H1 (cell line): ENCODE measurements at regions not wholly inside any gene's neighbourhood (a gene's known extent, or its start where the extent isn't known, plus 50 kb on each side); places are given as distances from the start of the nearest gene placed in this dataset.

Experiments used
- CTCF ChIA-PET: fragments of 300-600 bp; sonication (Branson Sonifier 250); formaldehyde crosslinking; loops from one replicate; lab custom pipeline; 2021; ENCODE audit not compliant: partially characterized antibody; lab: Charles Lee
- POLR2A ChIA-PET: fragments of 300-600 bp; sonication (Branson Sonifier 250); formaldehyde crosslinking; loops from one replicate; lab custom pipeline; 2021; ENCODE audit warnings: inconsistent platforms; ENCODE audit not compliant: partially characterized antibody; lab: Charles Lee
- DNase-seq, 2 experiments: peaks; one replicate each; pipeline versions ENCODE4 v3.0.0 to v3.0.0-alpha.2; 2010 to 2022; ENCODE audit warnings: low spot score in 2 of 2, low read depth in 1 of 2, mixed read lengths in 1 of 2
- FAIRE-seq: peaks from 2 replicates; lab custom pipeline; 2011; peaks lifted over from hg19 to GRCh38; lab: Jason Lieb, UNC
- H2AFZ ChIP-seq: 2 replicates; pipeline ENCODE4 v1.8.1; 2012; ENCODE audit warnings: low read length, inconsistent platforms
- H2AK5ac ChIP-seq: 2 replicates; pipeline ENCODE4 v1.6.1; 2013; ENCODE audit warnings: low read depth, low read length
- H2BK120ac ChIP-seq: replicated peaks from 2 replicates; pipeline ENCODE3; 2013; ENCODE audit warnings: low read depth, low read length, inconsistent platforms
- H2BK12ac ChIP-seq: 2 replicates; pipeline ENCODE4 v1.6.1; 2013; ENCODE audit warnings: low read depth, low read length
- H2BK15ac ChIP-seq: 2 replicates; pipeline ENCODE4 v1.6.1; 2013; ENCODE audit warnings: low read length
- H2BK20ac ChIP-seq: 2 replicates; pipeline ENCODE4 v1.6.1; 2013; ENCODE audit warnings: low read length
- H2BK5ac ChIP-seq: 2 replicates; pipeline ENCODE4 v1.6.1; 2013; ENCODE audit warnings: low read depth, low read length
- H3K14ac ChIP-seq: 2 replicates; pipeline ENCODE4 v1.6.1; 2013; ENCODE audit warnings: inconsistent platforms; ENCODE audit not compliant: insufficient read length
- H3K18ac ChIP-seq: 2 replicates; pipeline ENCODE4 v1.6.1; 2013; ENCODE audit warnings: low read length; ENCODE audit errors: extremely low read depth
- H3K23ac ChIP-seq: 2 replicates; pipeline ENCODE4 v1.6.1; 2013; ENCODE audit warnings: inconsistent platforms; ENCODE audit not compliant: insufficient read length
- H3K23me2 ChIP-seq: 2 replicates; pipeline ENCODE4 v1.6.1; 2013; ENCODE audit warnings: low read depth, low read length
- H3K27ac ChIP-seq: 2 replicates; pipeline ENCODE4 v1.6.1; 2011; ENCODE audit warnings: low read depth, low read length, inconsistent platforms
- H3K27me3 ChIP-seq, 4 experiments: replicated peaks in 1 of 4; 1 replicate in 1 of 4; 2 replicates in 3 of 4; pipeline versions ENCODE4 v1.6.1 to v1.8.1; 2011 to 2013; ENCODE audit warnings: low read length in 3 of 4, mild to moderate bottlenecking in 3 of 4, inconsistent platforms in 2 of 4, mixed read lengths in 2 of 4, moderate library complexity in 1 of 4; ENCODE audit not compliant: control insufficient read depth in 3 of 4, insufficient read depth in 3 of 4; ENCODE audit errors: extremely low read depth in 1 of 4
- H3K36me3 ChIP-seq, 4 experiments: 2 replicates each; pipeline versions ENCODE4 v1.6.1 to v1.8.1; 2011 to 2013; ENCODE audit warnings: mild to moderate bottlenecking in 4 of 4, low read length in 3 of 4, moderate library complexity in 2 of 4, control low read depth in 1 of 4, inconsistent platforms in 1 of 4; ENCODE audit not compliant: insufficient read depth in 4 of 4, control insufficient read depth in 2 of 4
- H3K4ac ChIP-seq: replicated peaks from 2 replicates; pipeline ENCODE3; 2013; ENCODE audit warnings: low read length, low read depth, mixed read lengths, inconsistent platforms; ENCODE audit not compliant: insufficient read length
- H3K4me1 ChIP-seq, 4 experiments: replicated peaks in 1 of 4; 1 replicate in 1 of 4; 2 replicates in 3 of 4; pipeline versions ENCODE4 v1.6.1 to v1.8.1; 2011 to 2013; ENCODE audit warnings: low read length in 3 of 4, inconsistent platforms in 2 of 4, mixed read lengths in 1 of 4; ENCODE audit not compliant: insufficient read depth in 4 of 4, control insufficient read depth in 3 of 4
- H3K4me2 ChIP-seq, 2 experiments: 2 replicates each; pipeline versions ENCODE4 v1.6.1 to v1.8.1; 2011 to 2013; ENCODE audit warnings: low read depth in 2 of 2, low read length in 2 of 2, control low read depth in 1 of 2, inconsistent platforms in 1 of 2, mild to moderate bottlenecking in 1 of 2; ENCODE audit not compliant: insufficient read depth in 1 of 2
- H3K4me3 ChIP-seq, 4 experiments: fragments of 200-600, 300-600 bp in 1 of 4; sonication (generic), shearing (Covaris generic), sonication (Bioruptor Twin) in 1 of 4; 2 replicates each; pipeline versions ENCODE4 v1.5.1 to v1.8.1; 2011 to 2016; ENCODE audit warnings: low read length in 4 of 4, low read depth in 3 of 4, control low read depth in 2 of 4, inconsistent platforms in 2 of 4, mild to moderate bottlenecking in 2 of 4, mixed read lengths in 1 of 4, moderate library complexity in 1 of 4; ENCODE audit not compliant: insufficient read depth in 2 of 4; ENCODE audit errors: extremely low read depth in 1 of 4
- H3K56ac ChIP-seq: replicated peaks from 2 replicates; pipeline ENCODE3; 2013; ENCODE audit warnings: low read depth, mild to moderate bottlenecking, mixed read lengths, low read length, inconsistent platforms; ENCODE audit not compliant: insufficient read length
- H3K79me1 ChIP-seq: 2 replicates; pipeline ENCODE4 v1.6.1; 2013; ENCODE audit warnings: low read depth, low read length, control low read depth
- H3K79me2 ChIP-seq, 2 experiments: 2 replicates each; pipeline versions ENCODE4 v1.6.1 to v1.8.1; 2012 to 2013; ENCODE audit warnings: low read length in 2 of 2, mild to moderate bottlenecking in 2 of 2, inconsistent platforms in 1 of 2; ENCODE audit not compliant: insufficient read depth in 2 of 2, control insufficient read depth in 1 of 2
- H3K9ac ChIP-seq, 4 experiments: replicated peaks in 1 of 4; 1 replicate in 1 of 4; 2 replicates in 3 of 4; pipeline versions ENCODE4 v1.6.1 to v1.8.1; 2011 to 2013; ENCODE audit warnings: low read depth in 3 of 4, low read length in 3 of 4, control low read depth in 2 of 4, mild to moderate bottlenecking in 2 of 4, moderate library complexity in 2 of 4, inconsistent platforms in 1 of 4; ENCODE audit errors: extremely low read depth in 1 of 4
- H3K9me3 ChIP-seq, 2 experiments: 2 replicates each; pipeline versions ENCODE4 v1.6.1 to v1.8.1; 2012 to 2013; ENCODE audit warnings: mild to moderate bottlenecking in 2 of 2, moderate library complexity in 2 of 2, control low read depth in 1 of 2, inconsistent platforms in 1 of 2, low read depth in 1 of 2, low read length in 1 of 2, mixed read lengths in 1 of 2; ENCODE audit not compliant: insufficient read depth in 2 of 2
- H4K20me1 ChIP-seq, 2 experiments: replicated peaks in 1 of 2; 2 replicates each; pipeline versions ENCODE3 to v1.8.1; 2011 to 2013; ENCODE audit warnings: inconsistent platforms in 2 of 2, low read length in 2 of 2, mild to moderate bottlenecking in 1 of 2; ENCODE audit not compliant: insufficient read depth in 2 of 2, control insufficient read depth in 1 of 2
- H4K5ac ChIP-seq: 2 replicates; pipeline ENCODE4 v1.6.1; 2013; ENCODE audit warnings: low read length, low read depth, mixed read lengths, inconsistent platforms; ENCODE audit not compliant: insufficient read length
- H4K8ac ChIP-seq: 2 replicates; pipeline ENCODE4 v1.8.0; 2013; ENCODE audit warnings: mild to moderate bottlenecking, moderate library complexity, low read length, inconsistent platforms; ENCODE audit not compliant: insufficient read depth; ENCODE audit errors: extremely low read depth
- H4K91ac ChIP-seq: replicated peaks from 2 replicates; pipeline ENCODE3; 2013; ENCODE audit warnings: low read length, mixed read lengths, inconsistent platforms; ENCODE audit not compliant: insufficient read length
- BACH1 ChIP-seq: IDR thresholded peaks from 2 replicates; pipeline ENCODE4 v1.6.1; 2012; ENCODE audit warnings: low read length, improper control_type of control experiment
- CEBPB ChIP-seq: IDR thresholded peaks from 2 replicates; pipeline ENCODE4 v1.6.1; 2012; ENCODE audit warnings: low read depth, low read length
- POU5F1 ChIP-seq: IDR thresholded peaks from 2 replicates; pipeline ENCODE4 v1.6.1; 2011; ENCODE audit warnings: low read depth, mild to moderate bottlenecking, low read length, moderate library complexity
- TAF1 ChIP-seq: IDR thresholded peaks from 2 replicates; pipeline ENCODE4 v1.6.1; 2011; ENCODE audit warnings: mild to moderate bottlenecking, low read depth, low read length
- TCF12 ChIP-seq: IDR thresholded peaks from 2 replicates; pipeline ENCODE4 v1.6.1; 2011; ENCODE audit warnings: low read depth, mild to moderate bottlenecking, low read length
- TF ChIP-seq, protein P1 (sequence below): IDR thresholded peaks from 2 replicates; pipeline ENCODE4 v1.6.1; 2011; ENCODE audit warnings: low read depth, mild to moderate bottlenecking, low read length; ENCODE audit not compliant: insufficient read depth

DNA sequence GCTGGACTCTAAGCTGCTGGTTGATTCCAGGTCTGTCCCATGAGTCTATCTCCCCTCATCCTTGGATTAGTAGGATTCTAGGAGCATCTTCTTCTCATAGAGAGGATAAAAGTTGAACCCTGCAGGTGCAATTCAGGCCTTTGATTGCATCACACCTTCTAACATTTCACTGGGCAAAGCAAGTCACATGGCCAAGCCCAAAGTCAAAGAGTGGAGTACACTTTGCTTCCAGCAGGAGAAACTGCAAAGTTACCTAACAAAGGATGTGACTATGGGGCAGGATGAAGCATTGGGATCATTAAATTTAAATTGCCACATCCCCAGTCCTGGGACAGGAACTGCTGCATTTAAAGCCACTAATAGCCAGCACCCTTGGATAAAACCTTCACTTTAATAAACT, 51.0 kb upstream of the EGFLAM start:
- Histone ChIP-seq H3K23me2 (0 out of 2 replicates have a peak, but pooled peaks cover 2% of the 10 kb centered on the region), H3K4me2 (no peak overlapping the region), H2BK20ac (no peak overlapping the region), H3K9ac (no peak overlapping the region), H4K20me1 (no peaks in the 10 kb centered on the region), H3K36me3 (no peaks in the 10 kb centered on the region), H3K27ac (no peak overlapping the region), H3K79me1 (no peaks in the 10 kb centered on the region), H4K5ac (no peak overlapping the region), H3K23ac (no peak overlapping the region), H2BK5ac (no peak overlapping the region), H4K91ac (no peak overlapping the region), H3K14ac (no peak overlapping the region), H2BK120ac (no peak overlapping the region), H3K79me2 (no peaks in the 10 kb centered on the region), H2AFZ (0 out of 2 replicates have a peak overlapping the region, but pooled peaks have one; percentile 10), H3K56ac (no peak overlapping the region), H3K4me3 (no peak overlapping the region), H4K8ac (no peak overlapping the region), H2BK12ac (no peak overlapping the region), H3K4ac (no peak overlapping the region), H3K4me1 (no peaks in the 10 kb centered on the region; a peak in 1 of 7 replicates), H2BK15ac (no peak overlapping the region), H3K27me3 (no peaks in the 10 kb centered on the region), H2AK5ac (no peak overlapping the region), H3K18ac (no peak overlapping the region), H3K9me3 (no peaks in the 10 kb centered on the region)
- no peak for FAIRE-seq
- CTCF ChIA-PET = interaction anchor here (0.6 to 1.6 kb wide), 9 partner anchors 42 to 1149 kb away, joined by 3 to 7 read pairs (median 3); no protein-coding TSS in a partner anchor
- DNase-seq = no peak
- POLR2A ChIA-PET = interaction anchor here (0.7 kb wide), 1 partner anchor 300 kb away, joined by 3 read pairs; no protein-coding TSS in a partner anchor
- no peak for TF ChIP-seq POU5F1
- TF ChIP-seq TAF1 = no peak
- no peak for TF ChIP-seq BACH1
- TF ChIP-seq TCF12 = no peak
- TF ChIP-seq CEBPB = peak; percentile 97
- TF ChIP-seq, protein P1, sequence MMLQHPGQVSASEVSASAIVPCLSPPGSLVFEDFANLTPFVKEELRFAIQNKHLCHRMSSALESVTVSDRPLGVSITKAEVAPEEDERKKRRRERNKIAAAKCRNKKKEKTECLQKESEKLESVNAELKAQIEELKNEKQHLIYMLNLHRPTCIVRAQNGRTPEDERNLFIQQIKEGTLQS = 0 out of 2 replicates have a peak, but pooled peaks have one; percentile 50
